Vagina (tissue), 2 donors: ENCODE measurements at regions not wholly inside any gene's neighbourhood (a gene's known extent, or its start where the extent isn't known, plus 50 kb on each side); places are given as distances from the start of the nearest gene placed in this dataset.

ENCODE experiments used
- POLR2A ChIP-seq, 2 donors: fragments of 450-650 bp; IDR thresholded peaks; one replicate each; pipeline ENCODE4 v1.6.1; 2017; ENCODE audit warnings: antibody characterized with exemption in 2 of 2, mild to moderate bottlenecking in 2 of 2, moderate library complexity in 2 of 2
- POLR2AphosphoS5 ChIP-seq, 2 donors: sonication (generic); formaldehyde crosslinking; IDR thresholded peaks; one replicate each; pipeline ENCODE4 v1.9.0; 2017; ENCODE audit warnings: antibody characterized with exemption in 2 of 2, mild to moderate bottlenecking in 2 of 2, low read depth in 1 of 2; ENCODE audit not compliant: insufficient read depth in 1 of 2
- TF ChIP-seq, protein P1 (sequence below), 3 experiments: fragments of 450-650 bp in 2 of 3; fragments of 200-600 bp in 1 of 3; sonication (generic) in 1 of 3; IDR thresholded peaks; one replicate each; pipeline ENCODE4 v1.5.1; 2017 to 2019; ENCODE audit warnings: antibody characterized with exemption in 3 of 3, mild to moderate bottlenecking in 2 of 3, moderate library complexity in 2 of 3

DNA sequence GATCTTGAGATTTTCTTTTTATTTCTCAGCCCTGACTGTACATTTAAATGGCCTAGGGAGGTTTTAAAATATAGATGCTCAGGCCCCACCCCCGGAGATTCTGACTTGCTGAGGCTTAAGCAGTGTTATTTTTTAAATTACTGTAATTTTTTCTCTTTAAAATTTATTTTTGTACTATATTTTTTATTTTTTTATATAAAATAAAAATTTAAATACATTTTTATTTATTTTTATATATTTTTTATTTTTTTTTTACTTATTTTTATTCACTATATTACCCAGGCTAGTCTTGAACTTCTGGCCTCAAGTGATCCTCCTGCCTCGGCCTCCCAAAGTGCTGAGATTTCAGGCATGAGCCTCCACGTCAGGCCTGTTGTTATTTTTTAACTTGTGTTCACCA, 83.3 kb downstream of the KATNIP start:
- TF ChIP-seq, protein P1, sequence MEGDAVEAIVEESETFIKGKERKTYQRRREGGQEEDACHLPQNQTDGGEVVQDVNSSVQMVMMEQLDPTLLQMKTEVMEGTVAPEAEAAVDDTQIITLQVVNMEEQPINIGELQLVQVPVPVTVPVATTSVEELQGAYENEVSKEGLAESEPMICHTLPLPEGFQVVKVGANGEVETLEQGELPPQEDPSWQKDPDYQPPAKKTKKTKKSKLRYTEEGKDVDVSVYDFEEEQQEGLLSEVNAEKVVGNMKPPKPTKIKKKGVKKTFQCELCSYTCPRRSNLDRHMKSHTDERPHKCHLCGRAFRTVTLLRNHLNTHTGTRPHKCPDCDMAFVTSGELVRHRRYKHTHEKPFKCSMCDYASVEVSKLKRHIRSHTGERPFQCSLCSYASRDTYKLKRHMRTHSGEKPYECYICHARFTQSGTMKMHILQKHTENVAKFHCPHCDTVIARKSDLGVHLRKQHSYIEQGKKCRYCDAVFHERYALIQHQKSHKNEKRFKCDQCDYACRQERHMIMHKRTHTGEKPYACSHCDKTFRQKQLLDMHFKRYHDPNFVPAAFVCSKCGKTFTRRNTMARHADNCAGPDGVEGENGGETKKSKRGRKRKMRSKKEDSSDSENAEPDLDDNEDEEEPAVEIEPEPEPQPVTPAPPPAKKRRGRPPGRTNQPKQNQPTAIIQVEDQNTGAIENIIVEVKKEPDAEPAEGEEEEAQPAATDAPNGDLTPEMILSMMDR (IDR thresholded peaks at IDR 0.05) = no peak
- no peak for TF ChIP-seq POLR2A (IDR thresholded peaks at IDR 0.05)
- TF ChIP-seq POLR2AphosphoS5 (IDR thresholded peaks at IDR 0.05; ENCODE audit: insufficient read depth in 1 of 2, low read depth in 1 of 2) = no peak
